Activated naive CD8-positive, alpha-beta T cell treated with anti-CD3 and anti-CD28 coated beads for 36 hours (primary cell): ENCODE measurements at regions not wholly inside any gene's neighbourhood (a gene's known extent, or its start where the extent isn't known, plus 50 kb on each side); places are given as distances from the start of the nearest gene placed in this dataset.
"Not testable (repeated sequence)": the region's sequence is repeated elsewhere in the genome, so short reads cannot be mapped to it uniquely, and the experiment has no call there.

Experiments used
- DNase-seq: peaks from one replicate; pipeline ENCODE4 v3.0.0; 2021
- H3K27ac Mint-ChIP-seq: one replicate; pipeline ENCODE4 v1.8.0; 2022; ENCODE audit warnings: mild to moderate bottlenecking, moderate library complexity, mixed read lengths
- H3K27me3 Mint-ChIP-seq: one replicate; pipeline ENCODE4 v1.8.0; 2022; ENCODE audit warnings: mild to moderate bottlenecking, mixed read lengths
- H3K36me3 Mint-ChIP-seq: one replicate; pipeline ENCODE4 v1.8.0; 2021; ENCODE audit warnings: mild to moderate bottlenecking, mixed read lengths
- H3K4me1 Mint-ChIP-seq: one replicate; pipeline ENCODE4 v1.8.0; 2021; ENCODE audit warnings: mixed read lengths
- H3K4me3 Mint-ChIP-seq: one replicate; pipeline ENCODE4 v1.8.0; 2022; ENCODE audit warnings: mild to moderate bottlenecking, moderate library complexity, mixed read lengths
- H3K9me3 Mint-ChIP-seq: one replicate; pipeline ENCODE4 v1.8.0; 2022; ENCODE audit warnings: mixed read lengths

DNA sequence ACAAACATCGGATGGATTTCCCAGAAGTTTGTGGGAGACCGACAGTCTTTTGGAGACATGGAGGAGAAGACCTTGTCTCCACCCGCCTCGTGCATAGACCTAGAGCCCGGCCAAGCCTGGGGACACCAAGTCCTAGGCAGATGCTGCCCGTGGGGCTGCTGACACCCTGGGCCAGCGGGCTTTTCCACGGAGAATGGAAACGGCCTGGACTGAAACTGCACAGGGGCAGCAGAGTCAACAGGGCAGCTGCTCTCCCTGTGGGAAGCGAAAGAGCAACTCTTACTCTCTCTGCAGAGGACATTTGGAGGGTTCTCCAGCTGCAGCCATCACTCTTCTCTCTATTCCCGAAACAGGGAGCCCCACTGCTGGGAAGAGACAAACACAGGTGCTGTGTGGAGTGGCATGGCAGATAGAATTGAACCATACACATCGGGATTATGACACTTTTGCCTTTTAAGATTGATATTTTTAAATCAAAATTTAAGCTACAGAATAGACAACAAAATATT is 401.2 kb downstream of the THBS2 start:
- Mint-ChIP-seq H3K4me1 (peaks cover 5% of the 10 kb centered on the region), H3K27ac (no peak overlapping the region), H3K4me3 (no peak overlapping the region)

DNA sequence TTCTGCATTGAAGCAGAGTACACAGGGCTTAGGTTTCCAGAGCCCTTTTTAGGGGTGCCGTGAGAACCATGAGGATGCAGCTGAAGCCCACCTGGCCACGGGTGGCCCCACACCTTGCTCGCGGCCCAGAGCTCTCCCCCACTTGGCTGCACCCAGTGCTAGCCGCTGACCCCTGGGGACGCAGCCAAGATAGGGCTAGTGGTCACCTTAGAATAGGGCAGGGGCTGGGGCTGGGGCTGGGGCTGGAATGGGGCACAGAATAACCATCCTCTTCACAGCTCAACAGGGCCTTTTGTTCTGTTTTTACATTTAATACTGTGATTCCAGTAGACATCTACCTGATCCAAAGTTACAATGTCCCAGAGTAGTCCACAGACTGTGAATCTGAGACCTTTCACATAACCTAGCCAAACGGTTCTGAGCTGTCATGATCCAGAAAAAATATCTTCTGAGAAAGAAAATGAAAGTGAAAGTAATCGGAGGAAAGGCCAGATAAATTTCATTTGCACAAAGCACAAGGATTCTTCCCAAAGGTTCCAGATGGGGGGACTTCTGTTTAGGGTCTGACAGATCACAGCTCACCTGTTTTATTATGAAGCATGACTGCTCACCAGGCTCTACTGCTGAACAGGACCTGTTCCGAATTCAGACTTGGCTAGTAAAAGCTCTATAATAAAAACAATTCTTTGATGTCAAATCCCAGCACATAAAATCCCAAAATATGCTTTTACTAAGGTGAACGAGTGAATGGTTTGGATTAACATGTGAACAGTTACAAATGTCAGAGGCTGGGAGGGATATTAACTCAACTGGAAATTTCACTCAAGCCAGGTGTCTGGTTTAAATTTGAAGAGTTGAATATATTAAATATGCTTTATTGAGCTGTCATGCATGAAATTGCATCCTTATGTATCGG is 401.9 kb downstream of the THBS2 start:
- peaks cover 5% of the 10 kb centered on the region for H3K4me1 Mint-ChIP-seq
- H3K27ac Mint-ChIP-seq = no peak overlapping the region
- H3K9me3 Mint-ChIP-seq = no peaks in the 10 kb centered on the region
- no peaks in the 10 kb centered on the region for H3K36me3 Mint-ChIP-seq
- no peaks in the 10 kb centered on the region for H3K27me3 Mint-ChIP-seq
- DNase-seq = no peak
- H3K4me3 Mint-ChIP-seq = no peak overlapping the region

More for the DNA sequence above, 401.2 kb downstream of the THBS2 start:
- Mint-ChIP-seq H3K36me3 (no peaks in the 10 kb centered on the region), H3K27me3 (no peaks in the 10 kb centered on the region), H3K9me3 (no peaks in the 10 kb centered on the region)
- DNase-seq = no peak

DNA sequence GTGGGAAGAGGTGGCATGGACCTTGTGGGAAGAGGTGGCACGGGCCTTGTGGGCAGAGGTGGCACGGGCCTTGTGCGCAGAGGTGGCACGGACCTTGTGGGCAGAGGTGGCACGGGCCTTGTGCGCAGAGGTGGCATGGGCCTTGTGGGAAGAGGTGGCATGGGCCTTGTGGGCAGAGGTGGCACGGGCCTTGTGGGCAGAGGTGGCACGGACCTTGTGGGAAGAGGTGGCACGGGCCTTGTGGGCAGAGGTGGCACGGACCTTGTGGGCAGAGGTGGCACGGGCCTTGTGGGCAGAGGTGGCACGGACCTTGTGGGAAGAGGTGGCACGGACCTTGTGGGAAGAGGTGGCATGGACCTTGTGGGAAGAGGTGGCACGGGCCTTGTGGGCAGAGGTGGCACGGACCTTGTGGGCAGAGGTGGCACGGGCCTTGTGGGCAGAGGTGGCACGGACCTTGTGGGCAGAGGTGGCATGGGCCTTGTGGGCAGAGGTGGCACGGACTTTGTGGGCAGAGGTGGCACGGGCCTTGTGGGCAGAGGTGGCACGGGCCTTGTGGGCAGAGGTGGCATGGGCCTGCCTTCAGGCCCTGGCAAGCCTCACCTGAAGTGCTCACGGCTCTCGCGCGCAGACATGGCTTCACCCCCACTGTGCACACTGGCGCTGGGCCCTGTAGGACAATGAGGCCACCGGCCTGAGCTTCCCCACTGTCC is 403.5 kb downstream of the THBS2 start:
- not testable (repeated sequence) for H3K27me3 Mint-ChIP-seq, H3K4me1 Mint-ChIP-seq, H3K9me3 Mint-ChIP-seq, H3K36me3 Mint-ChIP-seq, DNase-seq, H3K27ac Mint-ChIP-seq, H3K4me3 Mint-ChIP-seq

DNA sequence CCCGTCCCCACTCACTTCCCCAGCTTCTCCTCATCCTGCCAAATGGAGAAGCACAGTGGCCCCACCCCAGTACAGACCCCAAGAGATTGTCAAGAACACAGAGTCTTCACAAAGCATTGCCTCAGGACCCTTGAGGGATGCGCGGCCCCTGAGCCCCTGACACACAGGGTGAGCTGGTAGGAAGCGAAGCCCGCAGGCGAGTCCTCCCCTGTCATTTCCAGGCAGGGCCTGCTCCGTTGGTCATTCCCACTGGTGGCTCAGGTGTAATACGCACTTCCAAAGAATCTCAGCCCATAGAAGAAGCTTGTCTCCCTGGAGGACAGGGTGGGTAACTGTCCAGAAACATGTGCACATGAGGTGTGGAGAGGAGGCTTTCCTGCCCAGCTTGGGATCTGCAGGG is 404.2 kb downstream of the THBS2 start:
- Mint-ChIP-seq H3K27me3 (no peaks in the 10 kb centered on the region), H3K27ac (no peak overlapping the region)

DNA sequence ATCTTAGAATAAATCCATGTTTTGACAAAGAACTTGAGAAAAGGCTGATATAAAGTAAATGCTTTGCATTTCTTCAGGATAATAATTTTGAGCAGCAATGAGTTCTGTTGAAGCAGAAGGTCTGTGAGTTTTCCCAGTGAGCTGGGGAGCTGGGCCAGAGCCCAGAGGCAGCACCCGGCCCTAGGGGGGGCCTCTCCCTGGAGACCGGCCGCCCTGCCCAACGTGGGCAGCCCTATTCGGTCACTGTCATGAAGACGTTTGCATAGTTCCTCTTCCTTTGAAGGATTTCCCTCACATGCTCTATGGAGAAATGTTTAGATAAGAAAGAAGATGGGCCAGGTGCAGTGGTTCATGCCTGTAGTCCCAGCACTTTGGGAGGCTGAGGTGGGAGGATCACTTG is 404.8 kb downstream of the THBS2 start:
- Mint-ChIP-seq H3K4me3 (no peak overlapping the region), H3K36me3 (no peaks in the 10 kb centered on the region), H3K27ac (no peak overlapping the region), H3K4me1 (peaks cover 5% of the 10 kb centered on the region), H3K9me3 (no peaks in the 10 kb centered on the region), H3K27me3 (no peaks in the 10 kb centered on the region)
- DNase-seq = no peak

More for the DNA sequence above, 404.2 kb downstream of the THBS2 start:
- DNase-seq = no peak
- H3K4me3 Mint-ChIP-seq = no peak overlapping the region
- peaks cover 5% of the 10 kb centered on the region for H3K4me1 Mint-ChIP-seq
- H3K36me3 Mint-ChIP-seq = no peaks in the 10 kb centered on the region
- no peaks in the 10 kb centered on the region for H3K9me3 Mint-ChIP-seq

DNA sequence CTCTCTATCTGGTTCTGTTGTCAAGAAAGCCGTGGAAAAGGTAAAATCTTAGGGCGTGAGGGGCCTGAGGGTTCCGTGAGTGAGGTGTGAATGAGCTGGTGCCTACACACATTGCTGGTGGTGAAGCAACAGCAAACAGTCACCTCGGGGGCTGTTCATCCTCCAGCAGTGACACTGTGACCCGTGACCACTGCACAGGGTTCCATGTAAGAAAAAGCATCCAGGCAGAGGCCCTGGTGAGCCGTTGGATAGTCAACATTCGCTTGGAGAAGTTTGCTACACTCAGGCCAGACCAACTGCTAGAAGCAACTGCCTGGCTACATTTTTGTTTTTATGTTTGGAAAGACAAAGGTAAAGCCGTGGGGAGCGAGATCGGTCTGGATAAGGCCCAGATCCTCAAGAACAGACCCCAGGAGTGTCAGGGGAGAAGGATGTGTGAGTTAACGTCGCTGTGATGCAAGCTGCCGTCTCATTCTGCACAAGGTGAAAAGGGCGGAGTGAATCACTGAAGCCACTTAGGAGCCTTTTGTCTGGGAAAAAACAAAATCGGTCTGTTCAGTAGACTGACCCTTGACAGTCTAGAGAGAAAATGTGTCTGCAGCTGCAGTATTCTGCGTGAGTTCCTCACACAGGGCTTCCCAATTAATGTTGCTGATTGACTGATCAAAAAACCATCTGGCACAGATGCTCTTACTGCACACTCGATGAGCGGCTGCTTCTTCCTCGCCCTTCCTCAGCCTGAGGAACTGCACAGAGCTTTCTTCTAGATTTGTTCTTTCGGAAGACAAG is 404.0 kb downstream of the SMOC2 start:
- H3K36me3 Mint-ChIP-seq = peaks cover 2% of the 10 kb centered on the region
- no peaks in the 10 kb centered on the region for H3K27me3 Mint-ChIP-seq
- no peak overlapping the region for H3K27ac Mint-ChIP-seq
- no peak overlapping the region for H3K4me3 Mint-ChIP-seq
- H3K4me1 Mint-ChIP-seq = no peaks in the 10 kb centered on the region
- DNase-seq = no peak
- H3K9me3 Mint-ChIP-seq = peaks cover 2% of the 10 kb centered on the region

DNA sequence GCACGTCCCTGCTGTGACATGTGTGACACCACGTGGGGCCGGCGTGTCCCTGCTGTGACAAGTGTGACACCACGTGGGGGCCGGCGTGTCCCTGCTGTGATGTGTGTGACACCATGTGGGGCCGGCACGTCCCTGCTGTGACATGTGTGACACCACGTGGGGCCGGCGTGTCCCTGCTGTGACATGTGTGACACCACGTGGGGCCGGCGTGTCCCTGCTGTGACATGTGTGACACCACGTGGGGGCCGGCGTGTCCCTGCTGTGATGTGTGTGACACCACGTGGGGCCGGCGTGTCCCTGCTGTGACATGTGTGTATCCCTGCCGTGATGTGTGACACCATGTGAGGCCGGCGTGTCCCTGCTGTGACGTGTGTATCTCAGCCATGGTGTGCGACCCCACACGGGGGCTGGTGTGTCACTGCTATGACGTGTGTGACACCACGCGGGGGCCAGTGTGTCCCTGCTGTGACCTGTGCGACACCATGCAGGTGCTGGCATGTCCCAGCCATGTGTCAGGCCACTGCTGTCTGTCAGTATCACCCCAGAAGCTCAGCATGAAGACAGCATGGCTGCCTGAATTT is 401.7 kb downstream of the SMOC2 start:
- H3K4me3 Mint-ChIP-seq, H3K4me1 Mint-ChIP-seq, H3K9me3 Mint-ChIP-seq, DNase-seq, H3K36me3 Mint-ChIP-seq, H3K27ac Mint-ChIP-seq, H3K27me3 Mint-ChIP-seq: not testable (repeated sequence)

DNA sequence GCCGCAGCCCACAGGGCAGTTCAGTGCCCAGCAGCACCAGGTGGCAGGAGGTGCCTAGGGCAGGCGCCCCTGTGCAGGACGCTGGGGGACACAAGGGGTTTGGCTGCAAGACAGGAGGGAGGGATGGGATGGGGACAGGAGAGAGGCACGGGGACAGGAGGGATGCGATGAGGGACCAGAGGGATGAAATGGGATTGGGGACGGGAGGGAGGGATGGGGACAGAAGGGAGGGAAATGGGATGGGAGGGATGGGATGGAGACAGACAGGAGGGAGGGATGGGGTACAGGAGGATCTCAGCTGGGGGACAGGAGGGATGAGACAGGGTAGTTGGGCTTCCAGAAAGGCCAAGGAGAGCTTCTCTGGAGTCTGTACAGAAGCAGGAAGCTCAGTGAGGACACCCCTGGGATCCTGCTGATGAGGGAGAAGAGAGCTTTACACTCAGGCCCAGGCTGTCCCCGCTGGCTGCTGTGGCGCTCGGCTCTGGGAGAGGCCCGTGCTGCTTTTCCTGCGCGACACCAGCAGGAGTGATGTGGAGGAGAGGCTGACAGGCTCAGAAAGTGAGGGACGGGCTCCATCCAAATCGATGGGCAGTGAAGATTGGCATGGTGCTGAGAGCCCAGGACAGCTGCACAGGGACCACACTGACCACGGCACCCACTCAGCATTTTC is 400.8 kb downstream of the SMOC2 start:
- DNase-seq = no peak
- Mint-ChIP-seq H3K36me3 (peaks cover 4% of the 10 kb centered on the region), H3K27ac (no peak overlapping the region), H3K4me3 (no peak overlapping the region), H3K9me3 (peaks cover 2% of the 10 kb centered on the region), H3K27me3 (no peaks in the 10 kb centered on the region), H3K4me1 (no peaks in the 10 kb centered on the region)

DNA sequence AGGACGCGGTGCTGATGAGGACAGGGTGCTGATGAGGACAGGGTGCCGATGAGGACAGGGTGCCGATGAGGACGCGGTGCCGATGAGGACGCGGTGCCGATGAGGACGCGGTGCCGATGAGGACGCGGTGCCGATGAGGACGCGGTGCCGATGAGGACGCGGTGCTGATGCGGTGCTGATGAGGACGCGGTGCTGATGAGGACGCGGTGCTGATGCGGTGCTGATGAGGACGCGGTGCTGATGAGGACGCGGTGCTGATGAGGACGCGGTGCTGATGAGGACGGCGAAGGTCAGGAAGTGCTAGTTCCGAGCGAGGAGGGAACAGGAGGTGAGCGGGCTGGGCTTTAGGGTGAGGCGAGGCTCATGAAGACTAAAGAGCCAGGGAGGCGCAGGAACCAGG is 399.9 kb downstream of the SMOC2 start:
- H3K4me3 Mint-ChIP-seq, H3K4me1 Mint-ChIP-seq, H3K9me3 Mint-ChIP-seq, H3K36me3 Mint-ChIP-seq, DNase-seq, H3K27me3 Mint-ChIP-seq, H3K27ac Mint-ChIP-seq: not testable (repeated sequence)

DNA sequence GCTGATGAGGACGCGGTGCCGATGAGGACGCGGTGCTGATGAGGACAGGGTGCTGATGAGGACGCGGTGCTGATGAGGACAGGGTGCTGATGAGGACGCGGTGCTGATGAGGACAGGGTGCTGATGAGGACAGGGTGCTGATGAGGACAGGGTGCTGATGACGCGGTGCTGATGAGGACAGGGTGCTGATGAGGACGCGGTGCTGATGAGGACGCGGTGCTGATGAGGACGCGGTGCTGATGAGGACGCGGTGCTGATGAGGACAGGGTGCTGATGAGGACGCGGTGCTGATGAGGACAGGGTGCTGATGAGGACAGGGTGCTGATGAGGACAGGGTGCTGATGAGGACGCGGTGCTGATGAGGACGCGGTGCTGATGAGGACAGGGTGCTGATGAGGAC is 399.3 kb downstream of the SMOC2 start:
- H3K4me1 Mint-ChIP-seq, DNase-seq, H3K9me3 Mint-ChIP-seq, H3K4me3 Mint-ChIP-seq, H3K27ac Mint-ChIP-seq, H3K36me3 Mint-ChIP-seq: not testable (repeated sequence)
- peaks cover 12% of the 10 kb centered on the region for H3K27me3 Mint-ChIP-seq

DNA sequence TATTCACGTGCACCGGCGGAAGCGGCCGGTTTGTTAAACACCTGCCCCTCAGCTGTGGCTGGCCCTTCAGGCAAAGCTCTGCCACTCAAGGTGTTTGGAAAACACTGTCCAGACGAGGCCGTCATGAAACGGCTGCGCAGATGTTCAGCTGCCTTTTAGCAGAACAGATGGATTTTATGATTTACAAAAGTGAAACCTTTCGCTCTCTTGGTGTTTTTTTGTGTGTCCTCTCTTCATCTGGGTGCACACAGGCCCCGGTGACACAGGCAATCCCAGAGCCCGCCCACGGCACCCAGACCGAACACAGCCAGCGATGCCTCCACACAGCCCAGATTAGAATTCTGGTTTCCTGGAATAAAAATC is 397.0 kb downstream of the SMOC2 start:
- DNase-seq = no peak

DNA sequence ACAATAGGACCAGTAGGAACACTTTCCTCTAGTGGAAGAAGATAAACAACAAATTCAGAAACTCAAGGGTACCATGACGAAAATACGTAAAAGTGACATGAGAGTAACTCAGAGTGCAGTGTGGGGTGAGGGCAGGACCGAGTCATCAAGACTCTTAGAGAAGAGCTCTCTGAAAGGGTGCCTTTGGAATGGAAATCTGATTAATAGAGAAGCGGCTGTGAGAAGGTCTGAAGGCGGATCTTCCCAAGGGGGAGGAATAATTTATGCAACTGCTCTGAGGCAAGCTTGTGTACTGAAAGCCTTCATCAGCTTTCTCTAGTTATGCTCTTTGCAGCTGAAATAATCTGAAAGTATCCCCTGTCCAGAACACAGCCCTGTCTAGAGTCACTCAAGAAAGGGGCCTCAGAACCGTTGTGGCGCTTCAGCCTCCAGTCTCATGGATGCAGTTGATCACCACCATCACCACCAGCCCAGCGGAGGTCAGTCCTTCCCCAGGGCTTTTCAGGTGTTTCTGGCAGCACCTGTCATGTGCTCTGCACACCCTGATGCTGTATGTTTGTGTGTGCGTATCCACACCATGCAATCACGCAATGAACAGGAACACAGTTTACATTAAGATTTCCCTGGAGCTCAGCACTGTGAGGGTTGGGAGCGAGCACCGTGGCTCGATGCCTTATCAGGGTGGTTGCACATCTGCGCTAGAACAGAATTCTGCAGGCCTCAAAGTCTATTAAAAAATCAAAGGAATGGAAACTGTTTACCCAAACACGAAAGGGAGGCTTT is 396.5 kb downstream of the SMOC2 start:
- no peak overlapping the region for H3K4me3 Mint-ChIP-seq
- peaks cover 2% of the 10 kb centered on the region for H3K9me3 Mint-ChIP-seq
- no peaks in the 10 kb centered on the region for H3K4me1 Mint-ChIP-seq
- H3K36me3 Mint-ChIP-seq = peaks cover 4% of the 10 kb centered on the region
- DNase-seq = no peak
- H3K27me3 Mint-ChIP-seq = peaks cover 12% of the 10 kb centered on the region
- H3K27ac Mint-ChIP-seq = no peak overlapping the region

More for the DNA sequence above, 397.0 kb downstream of the SMOC2 start:
- Mint-ChIP-seq H3K4me1 (no peaks in the 10 kb centered on the region), H3K27ac (no peak overlapping the region), H3K36me3 (peaks cover 4% of the 10 kb centered on the region), H3K4me3 (no peak overlapping the region), H3K27me3 (peaks cover 12% of the 10 kb centered on the region), H3K9me3 (peaks cover 2% of the 10 kb centered on the region)

DNA sequence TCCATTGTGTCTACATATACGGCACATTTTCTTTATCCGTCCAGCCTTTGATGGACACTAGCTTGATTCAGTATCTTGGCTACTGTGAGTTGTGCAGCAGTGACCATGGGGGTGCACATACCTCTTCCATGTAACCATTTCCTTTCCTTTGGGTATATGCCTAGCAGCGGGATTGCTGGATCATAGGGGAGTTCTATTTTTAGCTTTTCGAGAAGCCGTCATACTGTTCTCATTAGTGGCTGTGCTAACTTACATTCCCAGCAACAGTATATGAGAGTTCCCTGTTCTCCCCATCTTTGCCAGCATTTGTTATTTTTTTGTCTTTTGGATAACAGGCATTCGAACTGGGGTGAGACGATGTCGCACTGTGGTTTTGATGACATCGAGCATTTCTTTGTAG is 395.0 kb downstream of the SMOC2 start:
- H3K9me3 Mint-ChIP-seq = peaks cover 1% of the 10 kb centered on the region
- peaks cover 3% of the 10 kb centered on the region for H3K36me3 Mint-ChIP-seq
- DNase-seq = no peak
- H3K4me3 Mint-ChIP-seq = no peak overlapping the region
- H3K27ac Mint-ChIP-seq = no peak overlapping the region
- peaks cover 12% of the 10 kb centered on the region for H3K27me3 Mint-ChIP-seq
- no peaks in the 10 kb centered on the region for H3K4me1 Mint-ChIP-seq

DNA sequence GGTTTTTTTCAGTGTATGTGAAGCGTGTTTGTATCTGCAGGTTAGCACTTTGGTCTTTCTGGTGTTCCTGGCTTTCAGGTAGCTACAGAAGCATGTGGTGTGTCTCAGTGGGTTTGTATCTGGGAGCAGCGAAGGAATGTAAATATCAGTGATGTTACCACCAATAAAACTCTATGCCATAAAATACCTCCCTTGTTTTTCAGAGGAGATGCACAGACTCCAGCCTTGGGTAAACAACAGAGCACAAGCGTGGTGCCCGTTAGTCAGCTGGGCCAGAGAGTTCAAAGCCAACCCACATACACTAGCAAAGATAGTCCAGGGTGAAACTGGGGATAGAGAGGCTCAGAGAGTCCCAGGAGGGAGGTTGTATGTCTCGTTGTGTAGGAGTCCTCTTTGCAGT is 393.8 kb downstream of the SMOC2 start:
- no peak overlapping the region for H3K27ac Mint-ChIP-seq
- no peaks in the 10 kb centered on the region for H3K4me1 Mint-ChIP-seq
- no peaks in the 10 kb centered on the region for H3K9me3 Mint-ChIP-seq
- H3K36me3 Mint-ChIP-seq = peaks cover 2% of the 10 kb centered on the region
- H3K27me3 Mint-ChIP-seq = peaks cover 12% of the 10 kb centered on the region
- H3K4me3 Mint-ChIP-seq = no peak overlapping the region
- no peak for DNase-seq
